DND-41 (cell line): ENCODE measurements at regions not wholly inside any gene's neighbourhood (a gene's known extent, or its start where the extent isn't known, plus 50 kb on each side); places are given as distances from the start of the nearest gene placed in this dataset.

Source experiments
- ATAC-seq: fragments of 200-7000 bp; cut with Tn5 transposase; 3 replicates; pipeline ENCODE4 v1.9.1; 2021; ENCODE audit warnings: low read depth; ENCODE audit not compliant: insufficient read depth
- DNase-seq: peaks from one replicate; pipeline ENCODE4 v3.0.0-alpha.2; 2020
- H2AFZ ChIP-seq: 2 replicates; pipeline ENCODE4 v1.6.0; 2012; ENCODE audit warnings: low read depth, low read length
- H3K27ac ChIP-seq: 2 replicates; pipeline ENCODE4 v1.5.1; 2012; ENCODE audit warnings: low read length, inconsistent platforms
- H3K27me3 ChIP-seq: fragments of 200-600 bp; sonication (generic); 2 replicates; pipeline ENCODE4 v1.6.0; 2012; ENCODE audit warnings: low read length, mild to moderate bottlenecking, inconsistent platforms; ENCODE audit not compliant: insufficient read depth, poor library complexity
- H3K36me3 ChIP-seq: 2 replicates; pipeline ENCODE4 v1.5.1; 2012; ENCODE audit warnings: low read length, inconsistent platforms; ENCODE audit not compliant: insufficient read depth
- H3K4me1 ChIP-seq: 2 replicates; pipeline ENCODE4 v1.5.1; 2012; ENCODE audit warnings: mild to moderate bottlenecking, low read length; ENCODE audit not compliant: insufficient read depth
- H3K4me2 ChIP-seq: 2 replicates; pipeline ENCODE4 v1.6.0; 2012; ENCODE audit warnings: mild to moderate bottlenecking, moderate library complexity, low read length, inconsistent platforms; ENCODE audit not compliant: insufficient read depth
- H3K4me3 ChIP-seq, 2 experiments: fragments of 200-600 bp in 1 of 2; shearing (Covaris generic) in 1 of 2; 2 replicates each; pipeline ENCODE4 v1.5.1; 2012 to 2016; ENCODE audit warnings: inconsistent platforms in 2 of 2, low read length in 2 of 2, mild to moderate bottlenecking in 2 of 2, low read depth in 1 of 2, moderate library complexity in 1 of 2
- H3K79me2 ChIP-seq: 2 replicates; pipeline ENCODE4 v1.6.0; 2012; ENCODE audit warnings: low read length, inconsistent platforms; ENCODE audit not compliant: insufficient read depth
- H3K9ac ChIP-seq: 2 replicates; pipeline ENCODE4 v1.6.0; 2012; ENCODE audit warnings: low read depth, mild to moderate bottlenecking, inconsistent platforms, low read length, moderate library complexity
- H3K9me3 ChIP-seq: 2 replicates; pipeline ENCODE4 v1.5.1; 2012; ENCODE audit warnings: low read length, moderate library complexity, mild to moderate bottlenecking, inconsistent platforms; ENCODE audit not compliant: insufficient read depth, severe bottlenecking
- H4K20me1 ChIP-seq: 2 replicates; pipeline ENCODE4 v1.6.0; 2012; ENCODE audit warnings: low read length; ENCODE audit not compliant: insufficient read depth
- CTCF ChIP-seq: IDR thresholded peaks from 2 replicates; pipeline ENCODE4 v1.5.1; 2012; ENCODE audit warnings: borderline replicate concordance, low read length, moderate library complexity, mild to moderate bottlenecking; ENCODE audit not compliant: poor library complexity, severe bottlenecking; ENCODE audit errors: extremely low read depth
- EZH2 ChIP-seq: IDR thresholded peaks from 3 replicates; pipeline ENCODE4 v1.6.1; 2012; ENCODE audit warnings: borderline replicate concordance, low read depth, mild to moderate bottlenecking, moderate library complexity, low read length, inconsistent platforms; ENCODE audit not compliant: severe bottlenecking

- Histone ChIP-seq H3K4me3 (no peak overlapping the region), H3K27ac (no peak overlapping the region), H3K79me2 (no peaks in the 10 kb centered on the region), H3K27me3 (no peaks in the 10 kb centered on the region), H3K4me2 (no peak overlapping the region), H3K9me3 (no peaks in the 10 kb centered on the region), H4K20me1 (no peaks in the 10 kb centered on the region), H3K4me1 (no peaks in the 10 kb centered on the region), H3K9ac (no peak overlapping the region), H2AFZ (no peak overlapping the region), H3K36me3 (no peaks in the 10 kb centered on the region)
- no peak for ATAC-seq
- no peak for DNase-seq
- no peak for TF ChIP-seq CTCF
- TF ChIP-seq EZH2: no peak
These were observed 90.1 kb upstream of the COL3A1 start for GRCh38 chr2:188884046-188884445.

DNA sequence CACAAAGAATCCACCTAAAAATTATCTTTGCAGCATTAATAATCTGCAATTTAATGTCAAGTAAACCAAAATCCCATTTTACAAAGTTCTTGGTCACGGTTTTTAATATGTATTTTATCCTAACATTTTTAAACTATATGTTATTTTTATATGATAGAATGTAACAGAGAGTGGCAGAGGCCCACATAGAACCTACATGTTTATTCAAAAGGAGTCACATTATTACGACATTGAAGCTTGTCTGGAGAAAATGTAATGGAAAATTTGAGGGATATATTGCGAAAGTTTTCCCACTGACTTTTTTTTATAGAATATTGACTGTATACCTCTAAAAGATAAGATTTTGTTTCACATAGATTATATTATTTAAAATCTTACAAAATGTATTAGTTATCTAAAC, 89.7 kb upstream of the COL3A1 start:
- no peak for DNase-seq
- no peak overlapping the region for H3K9ac ChIP-seq
- H3K36me3 ChIP-seq: no peaks in the 10 kb centered on the region
- H3K9me3 ChIP-seq: no peaks in the 10 kb centered on the region
- no peak overlapping the region for H3K4me2 ChIP-seq
- TF ChIP-seq CTCF (no peak), EZH2 (no peak)
- no peak for ATAC-seq
- no peaks in the 10 kb centered on the region for H3K4me1 ChIP-seq
- no peaks in the 10 kb centered on the region for H3K79me2 ChIP-seq
- H2AFZ ChIP-seq: no peak overlapping the region
- H3K27me3 ChIP-seq: no peaks in the 10 kb centered on the region
- H4K20me1 ChIP-seq: no peaks in the 10 kb centered on the region
- no peak overlapping the region for H3K4me3 ChIP-seq
- no peak overlapping the region for H3K27ac ChIP-seq

- Histone ChIP-seq H3K4me3 (no peak overlapping the region), H4K20me1 (no peaks in the 10 kb centered on the region), H3K27me3 (no peaks in the 10 kb centered on the region), H3K9me3 (no peaks in the 10 kb centered on the region), H3K36me3 (no peaks in the 10 kb centered on the region), H3K4me2 (no peak overlapping the region), H2AFZ (no peak overlapping the region), H3K9ac (no peak overlapping the region), H3K27ac (no peak overlapping the region), H3K79me2 (no peaks in the 10 kb centered on the region), H3K4me1 (no peaks in the 10 kb centered on the region)
- ATAC-seq (no peak), DNase-seq (no peak)
- TF ChIP-seq CTCF: no peak
- no peak for TF ChIP-seq EZH2
These were observed 85.0 kb upstream of the COL3A1 start for GRCh38 chr2:188889187-188889586.

- Histone ChIP-seq H3K36me3 (no peaks in the 10 kb centered on the region), H3K4me2 (no peak overlapping the region)
- TF ChIP-seq EZH2: no peak
- no peak for TF ChIP-seq CTCF
These were observed 83.4 kb upstream of the COL3A1 start for GRCh38 chr2:188890755-188891154.

More at GRCh38 chr2:188890755-188891154, 83.4 kb upstream of the COL3A1 start:
- no peaks in the 10 kb centered on the region for H3K79me2 ChIP-seq
- no peak overlapping the region for H3K4me3 ChIP-seq
- no peaks in the 10 kb centered on the region for H3K4me1 ChIP-seq
- no peak overlapping the region for H2AFZ ChIP-seq
- H3K27me3 ChIP-seq: no peaks in the 10 kb centered on the region
- H3K27ac ChIP-seq: no peak overlapping the region
- no peaks in the 10 kb centered on the region for H4K20me1 ChIP-seq
- DNase-seq: no peak
- H3K9ac ChIP-seq: no peak overlapping the region
- ATAC-seq: no peak
- no peaks in the 10 kb centered on the region for H3K9me3 ChIP-seq
